Keratinocyte (primary cell): ENCODE measurements at regions not wholly inside any gene's neighbourhood (a gene's known extent, or its start where the extent isn't known, plus 50 kb on each side); places are given as distances from the start of the nearest gene placed in this dataset.

Experiments
- EZH2 ChIP-seq: IDR thresholded peaks from one replicate; pipeline ENCODE4 v1.6.1; 2012; ENCODE audit warnings: inconsistent platforms, mild to moderate bottlenecking, low read length, moderate library complexity
- TF ChIP-seq, protein P1 (sequence below), 3 experiments: IDR thresholded peaks in 1 of 3; conservative IDR thresholded peaks in 1 of 3; optimal IDR thresholded peaks in 1 of 3; 2 replicates in 2 of 3; 3 replicates in 1 of 3; pipeline versions ENCODE3 to v1.5.1; 2011; ENCODE audit warnings: low read length in 3 of 3, mild to moderate bottlenecking in 3 of 3, moderate library complexity in 2 of 3, control low read depth in 1 of 3, inconsistent platforms in 1 of 3; ENCODE audit not compliant: insufficient read depth in 2 of 3; ENCODE audit errors: extremely low read depth in 1 of 3

GRCh38 chr22:48288376-48288940 lies 1526.0 kb downstream of the TBC1D22A start:
- no peak for TF ChIP-seq EZH2
- TF ChIP-seq, protein P1, sequence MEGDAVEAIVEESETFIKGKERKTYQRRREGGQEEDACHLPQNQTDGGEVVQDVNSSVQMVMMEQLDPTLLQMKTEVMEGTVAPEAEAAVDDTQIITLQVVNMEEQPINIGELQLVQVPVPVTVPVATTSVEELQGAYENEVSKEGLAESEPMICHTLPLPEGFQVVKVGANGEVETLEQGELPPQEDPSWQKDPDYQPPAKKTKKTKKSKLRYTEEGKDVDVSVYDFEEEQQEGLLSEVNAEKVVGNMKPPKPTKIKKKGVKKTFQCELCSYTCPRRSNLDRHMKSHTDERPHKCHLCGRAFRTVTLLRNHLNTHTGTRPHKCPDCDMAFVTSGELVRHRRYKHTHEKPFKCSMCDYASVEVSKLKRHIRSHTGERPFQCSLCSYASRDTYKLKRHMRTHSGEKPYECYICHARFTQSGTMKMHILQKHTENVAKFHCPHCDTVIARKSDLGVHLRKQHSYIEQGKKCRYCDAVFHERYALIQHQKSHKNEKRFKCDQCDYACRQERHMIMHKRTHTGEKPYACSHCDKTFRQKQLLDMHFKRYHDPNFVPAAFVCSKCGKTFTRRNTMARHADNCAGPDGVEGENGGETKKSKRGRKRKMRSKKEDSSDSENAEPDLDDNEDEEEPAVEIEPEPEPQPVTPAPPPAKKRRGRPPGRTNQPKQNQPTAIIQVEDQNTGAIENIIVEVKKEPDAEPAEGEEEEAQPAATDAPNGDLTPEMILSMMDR (optimal IDR thresholded peaks at IDR 0.05 in 1 of 3, IDR thresholded peaks at IDR 0.05 in 1 of 3, conservative IDR thresholded peaks at IDR 0.05 in 1 of 3; ENCODE audit: extremely low read depth in 1 of 3, insufficient read depth in 2 of 3, low read length in 3 of 3) = no peak
